Upper lobe of right lung (tissue), 1 donor: ENCODE measurements at regions not wholly inside any gene's neighbourhood (a gene's known extent, or its start where the extent isn't known, plus 50 kb on each side); places are given as distances from the start of the nearest gene placed in this dataset.

Experiments used
- ATAC-seq: fragments of 200-7000 bp; cut with Tn5 transposase; one replicate; pipeline ENCODE4 v1.9.1; 2020; ENCODE audit warnings: mild to moderate bottlenecking, moderate library complexity
- DNase-seq: peaks from one replicate; pipeline ENCODE4 v3.0.0-alpha.2; 2020
- H3K27ac ChIP-seq: fragments of 200-600 bp; one replicate; pipeline ENCODE4 v1.8.0; 2022
- H3K27me3 ChIP-seq: fragments of 200-600 bp; one replicate; pipeline ENCODE4 v1.8.0; 2022; ENCODE audit warnings: mild to moderate bottlenecking
- H3K36me3 ChIP-seq: fragments of 200-600 bp; one replicate; pipeline ENCODE4 v1.8.0; 2022
- H3K4me1 ChIP-seq: fragments of 200-600 bp; one replicate; pipeline ENCODE4 v1.8.0; 2022
- H3K4me3 ChIP-seq: fragments of 200-600 bp; one replicate; pipeline ENCODE4 v1.8.0; 2022; ENCODE audit warnings: mild to moderate bottlenecking
- H3K9me3 ChIP-seq: fragments of 200-600 bp; one replicate; pipeline ENCODE4 v1.8.0; 2022
- intact Hi-C: fragments of 100-400 bp; cut with DNase I; formaldehyde crosslinking; loops from one replicate; pipeline ENCODE4 v1.11.0; 2022
- TF ChIP-seq, protein P1 (sequence below): fragments of 200-600 bp; IDR thresholded peaks from one replicate; pipeline ENCODE4 v1.8.0; 2022; ENCODE audit warnings: antibody characterized with exemption
- donor health status: DM: no; HTN: yes; CAD: no; lungs with severe emphysema.

DNA sequence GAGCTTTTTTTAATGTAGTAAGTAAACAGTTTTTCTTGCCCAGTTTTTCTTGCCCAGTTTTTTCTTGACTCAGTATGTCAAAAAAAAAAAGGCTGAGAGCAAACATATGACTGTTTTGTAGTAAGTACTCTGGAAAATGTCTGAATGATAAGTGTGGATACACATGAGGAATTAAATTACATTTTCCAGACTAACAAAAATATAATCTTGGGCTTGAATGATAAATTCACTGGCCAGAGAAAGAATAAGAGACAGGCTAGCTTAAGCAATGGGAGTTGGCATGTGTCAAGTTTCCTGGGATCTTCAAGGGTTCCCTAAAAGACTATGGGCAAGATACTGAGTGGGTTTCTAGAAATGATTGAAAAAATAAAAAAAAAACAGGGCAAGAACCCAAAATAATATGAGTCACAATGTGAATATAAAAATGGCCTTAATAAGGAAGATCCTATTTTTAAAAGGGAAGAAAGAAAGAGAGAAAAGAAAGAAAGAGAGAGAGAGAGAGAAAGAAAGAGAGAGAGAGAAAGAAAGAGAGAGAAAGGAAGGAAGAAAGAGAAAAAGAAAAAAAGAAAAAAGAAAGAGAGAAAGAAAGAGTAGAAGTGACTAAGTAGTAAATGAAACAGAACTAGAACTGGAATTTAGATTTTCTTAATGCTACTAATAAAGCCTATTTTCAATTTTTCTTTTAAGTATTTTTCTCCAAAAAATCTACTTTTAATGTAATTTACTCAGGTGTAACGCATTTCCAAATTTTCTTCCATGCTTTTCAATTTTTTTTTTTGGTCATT is 60.2 kb downstream of the TFPI2 start:
- TF ChIP-seq, protein P1, sequence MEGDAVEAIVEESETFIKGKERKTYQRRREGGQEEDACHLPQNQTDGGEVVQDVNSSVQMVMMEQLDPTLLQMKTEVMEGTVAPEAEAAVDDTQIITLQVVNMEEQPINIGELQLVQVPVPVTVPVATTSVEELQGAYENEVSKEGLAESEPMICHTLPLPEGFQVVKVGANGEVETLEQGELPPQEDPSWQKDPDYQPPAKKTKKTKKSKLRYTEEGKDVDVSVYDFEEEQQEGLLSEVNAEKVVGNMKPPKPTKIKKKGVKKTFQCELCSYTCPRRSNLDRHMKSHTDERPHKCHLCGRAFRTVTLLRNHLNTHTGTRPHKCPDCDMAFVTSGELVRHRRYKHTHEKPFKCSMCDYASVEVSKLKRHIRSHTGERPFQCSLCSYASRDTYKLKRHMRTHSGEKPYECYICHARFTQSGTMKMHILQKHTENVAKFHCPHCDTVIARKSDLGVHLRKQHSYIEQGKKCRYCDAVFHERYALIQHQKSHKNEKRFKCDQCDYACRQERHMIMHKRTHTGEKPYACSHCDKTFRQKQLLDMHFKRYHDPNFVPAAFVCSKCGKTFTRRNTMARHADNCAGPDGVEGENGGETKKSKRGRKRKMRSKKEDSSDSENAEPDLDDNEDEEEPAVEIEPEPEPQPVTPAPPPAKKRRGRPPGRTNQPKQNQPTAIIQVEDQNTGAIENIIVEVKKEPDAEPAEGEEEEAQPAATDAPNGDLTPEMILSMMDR: no peak
- no peak for DNase-seq
- H3K27me3 ChIP-seq: no peaks in the 10 kb centered on the region
- no peak overlapping the region for H3K4me3 ChIP-seq
- ATAC-seq: no peak
- H3K27ac ChIP-seq: no peak overlapping the region
- H3K4me1 ChIP-seq: no peaks in the 10 kb centered on the region
- intact Hi-C loops: no loop called here
- no peaks in the 10 kb centered on the region for H3K36me3 ChIP-seq
- no peaks in the 10 kb centered on the region for H3K9me3 ChIP-seq

DNA sequence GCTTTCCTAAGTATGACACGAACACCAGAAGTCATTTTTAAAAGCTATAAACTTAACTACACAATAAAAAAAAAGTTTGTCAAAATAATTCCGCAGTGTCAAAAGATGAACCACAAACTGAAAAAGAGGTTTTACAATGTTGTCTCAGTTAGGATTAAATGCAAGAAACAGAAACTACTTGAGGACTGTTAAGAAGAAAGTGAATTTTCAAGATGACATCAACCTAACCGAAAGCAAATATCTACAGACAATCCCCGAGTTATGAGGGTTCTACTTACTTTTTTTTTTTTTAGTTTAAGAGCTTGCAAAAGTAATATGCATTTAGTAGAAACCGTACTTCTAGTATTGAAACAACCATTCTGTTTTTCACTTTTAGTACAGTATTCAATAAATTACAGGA is 62.3 kb downstream of the TFPI2 start:
- ATAC-seq: no peak
- Histone ChIP-seq H3K4me1 (no peaks in the 10 kb centered on the region), H3K36me3 (no peaks in the 10 kb centered on the region), H3K27me3 (no peaks in the 10 kb centered on the region), H3K9me3 (no peaks in the 10 kb centered on the region), H3K27ac (no peak overlapping the region), H3K4me3 (no peak overlapping the region)
- no peak for DNase-seq
- TF ChIP-seq, protein P1: no peak
- intact Hi-C loops: no loop called here

DNA sequence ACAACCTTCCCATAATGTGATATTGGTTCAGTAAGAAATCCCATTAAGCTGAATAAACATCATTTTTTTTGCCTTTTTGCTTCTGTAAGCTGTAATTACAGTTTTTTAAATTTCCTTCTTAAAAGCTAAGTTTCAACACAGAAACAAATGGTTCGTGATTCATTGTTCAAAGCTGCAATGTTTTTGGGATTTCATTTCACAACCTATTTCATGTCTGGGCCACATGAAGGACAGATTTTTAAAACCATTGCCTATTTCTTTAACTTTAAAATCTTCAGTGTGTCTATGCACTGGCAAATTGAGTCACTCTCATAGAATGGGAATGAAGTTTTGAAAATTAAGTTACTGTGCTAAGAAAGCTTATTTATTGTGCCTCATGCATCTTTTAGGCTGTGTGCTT is 66.9 kb downstream of the TFPI2 start:
- ATAC-seq: no peak

DNA sequence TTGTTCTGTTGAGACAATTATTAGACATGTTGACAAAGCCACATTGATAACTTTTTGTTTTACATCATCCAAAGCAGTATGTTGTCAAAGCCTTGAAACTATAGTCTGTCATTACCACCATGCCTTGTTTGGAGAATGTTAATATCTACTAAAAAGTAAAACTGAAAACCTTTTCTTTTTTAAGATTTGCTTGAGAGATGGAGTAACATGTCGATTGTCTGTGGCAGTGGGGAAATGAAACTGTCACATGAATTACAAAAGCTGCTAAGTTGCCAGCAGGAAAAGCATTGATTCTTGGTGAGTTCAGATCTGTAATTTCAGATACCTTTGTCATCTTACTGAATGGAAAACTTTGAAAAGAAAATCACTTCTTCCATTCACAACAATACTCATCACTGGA is 69.1 kb downstream of the TFPI2 start:
- Histone ChIP-seq H3K27ac (no peak overlapping the region), H3K27me3 (no peaks in the 10 kb centered on the region), H3K4me3 (no peak overlapping the region), H3K4me1 (no peaks in the 10 kb centered on the region), H3K36me3 (no peaks in the 10 kb centered on the region), H3K9me3 (no peaks in the 10 kb centered on the region)
- no peak for ATAC-seq
- DNase-seq: no peak
- intact Hi-C loops: no loop called here
- TF ChIP-seq, protein P1: no peak

More for the DNA sequence above, 66.9 kb downstream of the TFPI2 start:
- no peak overlapping the region for H3K4me3 ChIP-seq
- no peaks in the 10 kb centered on the region for H3K9me3 ChIP-seq
- H3K27ac ChIP-seq: no peak overlapping the region
- H3K27me3 ChIP-seq: no peaks in the 10 kb centered on the region
- intact Hi-C loops: no loop called here
- TF ChIP-seq, protein P1: no peak
- H3K36me3 ChIP-seq: no peaks in the 10 kb centered on the region
- no peaks in the 10 kb centered on the region for H3K4me1 ChIP-seq
- DNase-seq: no peak

DNA sequence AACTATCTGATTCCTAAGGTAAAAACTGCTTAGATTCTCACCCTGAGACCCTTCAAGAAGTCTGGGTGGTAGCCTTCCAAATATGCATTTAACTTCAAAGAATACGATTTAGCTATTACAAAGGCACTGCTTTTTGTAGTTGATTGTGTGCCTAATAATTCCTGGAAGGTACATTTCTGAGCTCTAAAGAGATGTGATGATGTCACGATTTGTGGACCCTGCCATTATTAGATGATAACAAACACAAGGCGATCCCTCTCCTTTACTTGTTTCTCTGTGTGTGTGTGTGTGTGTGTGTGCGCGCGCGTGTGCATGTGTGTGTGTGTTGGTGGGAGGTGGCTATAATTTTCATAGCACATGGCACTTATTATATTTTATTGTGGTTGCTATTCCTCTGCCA is 70.9 kb downstream of the TFPI2 start:
- H3K36me3 ChIP-seq: no peaks in the 10 kb centered on the region
- H3K27me3 ChIP-seq: no peaks in the 10 kb centered on the region
- TF ChIP-seq, protein P1: no peak
- H3K27ac ChIP-seq: no peak overlapping the region
- H3K4me3 ChIP-seq: no peak overlapping the region
- ATAC-seq: no peak
- no peak for DNase-seq
- H3K9me3 ChIP-seq: no peaks in the 10 kb centered on the region
- no peaks in the 10 kb centered on the region for H3K4me1 ChIP-seq
- intact Hi-C loops: no loop called here
